GM21367 (cell line): ENCODE measurements at regions not wholly inside any gene's neighbourhood (a gene's known extent, or its start where the extent isn't known, plus 50 kb on each side); places are given as distances from the start of the nearest gene placed in this dataset.

Experiments
- ATAC-seq: cut with Tn5 transposase; IDR thresholded peaks from one replicate; pipeline ENCODE4 v1.9.1; 2021; ENCODE audit not compliant: unreplicated experiment

DNA sequence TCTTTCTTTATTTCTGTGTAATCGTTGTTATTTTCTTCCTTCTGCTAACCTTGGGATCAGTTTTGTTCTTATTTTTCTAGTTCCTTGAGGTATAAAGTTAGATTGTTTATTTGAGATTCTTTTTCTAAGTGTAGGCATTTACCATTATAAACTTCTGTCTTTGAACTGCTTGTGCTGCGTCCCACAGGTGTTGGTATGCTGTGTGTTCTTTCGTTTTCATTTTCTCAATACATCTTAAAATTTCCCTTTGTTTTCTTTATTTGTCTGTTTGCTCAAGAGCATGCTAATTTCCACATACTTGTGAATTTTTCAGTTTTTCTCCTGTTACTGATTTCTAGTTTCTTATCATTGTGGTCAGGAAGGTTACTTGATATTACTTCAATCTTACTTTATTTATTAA is 873.8 kb upstream of the GCFC2 start:
- ATAC-seq = no peak

DNA sequence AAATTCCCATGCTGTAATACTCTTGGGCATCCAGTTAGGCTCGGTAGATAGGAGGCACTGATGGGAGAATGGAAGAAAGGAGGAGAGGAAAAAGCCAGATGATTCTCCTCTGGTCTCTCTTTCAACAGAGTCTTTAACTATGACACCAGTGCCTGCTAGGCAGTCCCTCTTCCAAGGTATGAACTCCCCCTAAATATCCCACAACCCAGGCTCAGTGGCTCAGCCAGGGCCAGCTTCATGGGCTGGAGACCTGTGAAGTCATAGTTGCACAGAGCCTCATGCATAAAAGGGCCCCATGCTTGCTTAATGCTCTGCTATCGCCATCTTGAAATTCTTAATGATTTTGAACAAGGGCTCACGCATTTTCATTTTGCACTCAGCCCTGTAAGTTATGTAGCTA is 869.2 kb upstream of the GCFC2 start:
- no peak for ATAC-seq

DNA sequence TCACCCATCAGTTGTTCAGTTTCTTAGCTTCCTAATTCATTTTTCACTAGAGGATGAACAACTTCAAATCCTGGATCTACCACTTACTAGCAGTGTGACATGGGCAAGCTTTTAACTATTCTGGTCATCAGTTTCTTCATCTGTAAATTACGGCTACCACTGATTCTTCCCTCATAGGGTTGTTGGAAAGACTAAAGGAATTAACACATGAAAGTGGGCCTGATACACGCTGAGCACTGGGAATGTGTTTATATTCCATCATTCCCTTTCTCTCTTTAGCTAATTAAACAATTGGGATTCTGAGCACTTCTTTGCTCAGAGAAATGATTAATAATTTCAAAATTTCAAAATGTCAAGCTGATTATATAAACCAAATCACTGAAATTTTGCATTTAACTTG is 862.3 kb upstream of the GCFC2 start:
- no peak for ATAC-seq

GRCh38 chr2:76569819-76570218 is 859.1 kb upstream of the GCFC2 start:
- ATAC-seq = no peak

GRCh38 chr2:76567478-76567877 is 856.8 kb upstream of the GCFC2 start:
- no peak for ATAC-seq

GRCh38 chr2:76564734-76565133 is 854.0 kb upstream of the GCFC2 start:
- no peak for ATAC-seq

- ATAC-seq = no peak
Measured at GRCh38 chr2:76563730-76564129, 853.0 kb upstream of the GCFC2 start.

GRCh38 chr2:76558157-76558556 is 847.4 kb upstream of the GCFC2 start:
- no peak for ATAC-seq

DNA sequence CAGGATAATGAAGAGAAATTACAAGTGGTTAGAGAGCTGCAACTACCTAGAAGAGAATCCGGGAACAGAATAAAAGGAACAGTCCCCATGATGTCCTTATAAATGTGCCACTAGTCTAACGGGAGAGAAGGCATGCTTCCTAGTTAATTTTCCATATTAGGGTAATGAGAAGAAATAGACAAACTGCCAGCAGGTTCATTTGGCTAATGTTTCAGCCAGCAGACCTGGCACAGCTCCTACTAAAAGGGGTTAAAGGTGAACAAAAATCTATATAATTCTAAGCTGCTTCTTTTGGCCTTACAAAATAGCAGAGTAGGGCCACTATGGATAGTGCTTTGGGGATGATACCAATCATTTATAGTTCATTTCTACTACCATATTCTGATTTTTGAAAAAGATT is 845.3 kb upstream of the GCFC2 start:
- ATAC-seq = no peak

- ATAC-seq = no peak
Measured at GRCh38 chr2:76546207-76546606, 835.5 kb upstream of the GCFC2 start.

DNA sequence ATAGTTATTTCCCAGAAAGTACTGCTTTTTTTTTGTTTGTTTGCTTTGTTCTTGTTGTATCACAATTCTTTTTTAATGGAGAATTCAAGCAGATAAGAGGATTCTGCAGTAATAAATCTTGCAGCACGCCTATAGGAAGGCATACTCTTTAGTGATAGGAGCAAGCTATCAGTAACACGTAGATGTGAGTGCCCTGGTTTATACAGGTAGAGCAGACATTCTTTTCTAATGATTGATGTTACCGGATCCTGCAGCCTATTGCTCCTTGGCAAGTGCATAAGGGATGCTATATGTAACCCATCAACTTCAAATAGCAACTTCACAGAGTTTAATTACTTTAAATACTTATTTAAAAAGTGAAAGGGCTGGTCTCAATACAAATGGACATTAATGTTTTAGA is 834.2 kb upstream of the GCFC2 start:
- no peak for ATAC-seq

GRCh38 chr2:76517574-76517909 is 806.8 kb upstream of the GCFC2 start:
- no peak for ATAC-seq

GRCh38 chr2:76516861-76517573 is 806.3 kb upstream of the GCFC2 start:
- ATAC-seq = no peak

DNA sequence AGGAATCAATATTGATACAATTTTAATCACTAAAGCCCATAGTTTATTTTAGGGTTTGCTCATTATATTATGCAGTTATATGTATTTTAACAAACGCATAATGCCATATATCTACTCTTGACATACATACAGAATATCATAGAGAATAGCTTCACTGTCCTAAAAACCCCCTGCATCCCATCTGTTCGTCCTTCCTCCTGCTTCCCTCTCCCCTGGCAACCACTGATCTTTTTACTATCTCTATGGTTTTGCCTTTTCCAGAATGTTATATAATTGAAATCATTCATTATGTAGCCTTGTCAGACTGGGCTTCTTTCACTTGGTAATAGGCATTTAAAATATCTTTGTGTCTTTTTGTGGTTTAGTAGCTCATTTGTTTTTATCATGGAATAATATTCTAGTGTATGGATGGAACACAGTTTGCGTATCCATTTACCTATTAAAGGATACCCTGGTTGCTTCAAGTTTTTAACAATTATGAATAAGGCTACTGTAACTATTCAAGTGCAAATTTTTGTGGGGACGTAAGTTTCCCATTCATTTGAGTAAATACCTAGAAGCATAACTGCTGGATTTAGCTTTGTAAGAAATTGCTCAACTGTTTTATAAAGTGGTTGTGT is 801.6 kb upstream of the GCFC2 start:
- no peak for ATAC-seq

DNA sequence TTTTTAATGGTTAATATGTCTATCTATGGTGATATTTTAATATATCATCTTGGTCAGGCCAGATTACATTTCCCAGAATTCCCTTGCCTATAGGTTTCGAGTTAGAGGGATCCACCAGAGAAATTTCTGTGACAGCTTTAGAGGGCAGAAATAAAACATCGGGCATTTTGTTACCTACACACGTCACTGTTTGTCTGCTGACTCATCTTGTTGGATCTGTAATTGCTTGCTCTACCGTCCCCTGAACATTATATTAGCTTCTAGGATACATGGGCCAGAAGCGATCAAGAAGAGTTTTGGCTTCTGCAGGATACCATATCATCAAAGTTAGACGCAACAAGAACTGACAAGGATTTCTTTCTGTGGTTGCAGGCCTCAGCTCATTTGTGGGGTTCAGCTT is 795.8 kb upstream of the GCFC2 start:
- ATAC-seq = no peak

- no peak for ATAC-seq
Measured at GRCh38 chr2:76501641-76502040, 790.9 kb upstream of the GCFC2 start.

- no peak for ATAC-seq
Measured at GRCh38 chr2:76498360-76498759, 787.6 kb upstream of the GCFC2 start.

DNA sequence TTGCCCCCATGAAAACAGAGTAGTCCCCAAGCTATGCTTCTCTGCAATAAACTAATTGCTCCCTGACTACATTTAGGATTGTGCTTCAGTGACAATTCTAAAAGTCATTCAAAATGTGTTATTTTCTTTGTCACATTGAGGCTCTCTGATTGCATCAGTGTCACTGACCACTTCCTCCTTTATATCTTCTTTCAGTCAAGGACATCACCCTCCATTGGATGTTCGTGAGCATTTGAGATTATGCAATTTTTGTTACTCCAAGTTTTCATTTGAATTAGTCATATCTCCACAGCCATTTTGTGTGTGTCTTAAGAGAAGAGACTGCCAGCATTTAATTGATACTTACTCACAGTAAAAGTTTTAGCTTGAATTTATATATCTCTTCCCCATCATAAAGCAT is 780.8 kb upstream of the GCFC2 start:
- ATAC-seq = no peak

GRCh38 chr2:76478266-76479035 is 767.7 kb upstream of the GCFC2 start:
- no peak for ATAC-seq

DNA sequence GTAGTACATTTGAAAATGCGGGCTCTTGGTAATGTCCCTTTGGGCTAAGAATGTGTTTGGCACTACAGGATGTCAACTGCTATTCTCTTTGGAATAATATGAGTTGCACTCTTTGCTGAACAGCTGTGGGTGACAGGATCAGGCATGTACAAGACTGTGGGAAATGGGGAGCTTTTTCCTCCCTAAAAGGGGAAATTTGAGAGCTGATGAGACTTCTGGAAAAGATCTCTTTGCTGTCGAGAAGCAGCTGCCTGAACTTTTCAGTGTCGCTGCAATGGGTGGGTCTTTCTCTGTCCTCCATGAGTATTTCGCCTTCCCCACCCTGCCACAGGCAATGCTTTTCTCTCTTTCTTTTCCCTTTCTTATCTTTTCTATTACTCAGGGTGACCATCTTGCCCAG is 762.2 kb upstream of the GCFC2 start:
- ATAC-seq = no peak

DNA sequence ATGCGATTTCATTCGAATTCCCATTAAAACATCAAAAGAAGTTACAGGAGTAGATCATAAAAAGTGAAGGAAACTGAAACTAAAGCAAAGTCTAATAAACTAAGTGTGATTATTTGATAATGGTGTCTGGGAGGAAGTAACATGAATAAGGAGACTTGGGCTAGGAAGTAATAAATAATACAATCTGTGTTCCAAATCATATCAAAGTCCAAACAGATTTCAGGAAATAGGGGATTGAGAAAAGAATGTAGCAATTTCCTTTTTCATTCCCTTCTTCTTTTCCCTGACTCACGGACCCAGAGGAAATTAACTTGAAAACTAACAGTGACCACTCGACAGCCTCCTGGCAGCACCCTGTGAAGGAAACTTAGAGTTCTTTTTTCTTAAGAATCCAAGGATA is 758.4 kb upstream of the GCFC2 start:
- ATAC-seq = no peak

DNA sequence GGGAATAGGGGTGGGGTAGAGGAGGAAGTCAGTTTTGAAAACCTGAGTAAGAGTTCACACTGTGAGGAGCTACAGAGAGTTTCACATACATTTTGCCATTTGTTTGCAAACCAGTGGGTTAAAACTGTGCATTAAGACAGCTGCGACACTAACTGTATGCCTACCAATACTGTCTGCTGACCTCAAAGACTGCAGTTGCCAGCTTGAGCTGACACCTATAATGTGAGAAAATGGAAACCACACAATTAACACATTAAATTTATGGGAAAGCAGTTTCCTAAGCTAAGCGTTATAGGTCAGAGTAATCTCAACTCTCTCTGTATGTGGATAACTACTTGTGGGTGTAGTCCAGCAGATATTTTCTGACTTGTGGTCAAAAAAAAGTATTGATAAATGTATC is 756.6 kb upstream of the GCFC2 start:
- no peak for ATAC-seq
